HG02943 (cell line): ENCODE measurements at regions not wholly inside any gene's neighbourhood (a gene's known extent, or its start where the extent isn't known, plus 50 kb on each side); places are given as distances from the start of the nearest gene placed in this dataset.

Experiments used
- ATAC-seq: cut with Tn5 transposase; IDR thresholded peaks from one replicate; pipeline ENCODE4 v1.9.1; 2021; ENCODE audit warnings: mild to moderate bottlenecking, low read depth, moderate library complexity; ENCODE audit not compliant: unreplicated experiment

- no peak for ATAC-seq
These were observed 519.9 kb downstream of the PCDH17 start for GRCh38 chr13:58151452-58151851.

- ATAC-seq, result no peak
These were observed 529.4 kb downstream of the PCDH17 start for GRCh38 chr13:58160980-58161379.

- no peak for ATAC-seq
These were observed 534.1 kb downstream of the PCDH17 start for GRCh38 chr13:58165617-58166016.

- ATAC-seq, result no peak
These were observed 549.6 kb downstream of the PCDH17 start for GRCh38 chr13:58181111-58181510.

- no peak for ATAC-seq
These were observed 556.3 kb downstream of the PCDH17 start for GRCh38 chr13:58187881-58188280.

- ATAC-seq, result no peak
These were observed 559.0 kb downstream of the PCDH17 start for GRCh38 chr13:58190577-58190976.

GRCh38 chr13:58191754-58192153 is 560.2 kb downstream of the PCDH17 start:
- no peak for ATAC-seq

GRCh38 chr13:58202099-58202498 is 570.6 kb downstream of the PCDH17 start:
- ATAC-seq, result no peak

GRCh38 chr13:58207501-58207900 is 576.0 kb downstream of the PCDH17 start:
- no peak for ATAC-seq

- no peak for ATAC-seq
These were observed 603.9 kb downstream of the PCDH17 start for GRCh38 chr13:58235454-58235853.

GRCh38 chr13:58238972-58239773 is 607.6 kb downstream of the PCDH17 start:
- no peak for ATAC-seq

GRCh38 chr13:58239774-58240268 is 608.3 kb downstream of the PCDH17 start:
- ATAC-seq, result no peak

- no peak for ATAC-seq
These were observed 615.5 kb downstream of the PCDH17 start for GRCh38 chr13:58247080-58247479.

- no peak for ATAC-seq
These were observed 623.4 kb downstream of the PCDH17 start for GRCh38 chr13:58254943-58255342.

GRCh38 chr13:58266271-58266670 is 634.7 kb downstream of the PCDH17 start:
- ATAC-seq, result no peak

GRCh38 chr13:58298556-58299135 is 667.1 kb downstream of the PCDH17 start:
- no peak for ATAC-seq

- no peak for ATAC-seq
These were observed 668.7 kb downstream of the PCDH17 start for GRCh38 chr13:58300224-58300623.

GRCh38 chr13:58300974-58301681 is 669.6 kb downstream of the PCDH17 start:
- ATAC-seq, result no peak

- no peak for ATAC-seq
These were observed 670.8 kb downstream of the PCDH17 start for GRCh38 chr13:58302349-58302748.

- no peak for ATAC-seq
These were observed 674.5 kb downstream of the PCDH17 start for GRCh38 chr13:58306062-58306461.

- no peak for ATAC-seq
These were observed 681.7 kb downstream of the PCDH17 start for GRCh38 chr13:58313219-58313618.
